HG02840 (cell line): ENCODE measurements at regions not wholly inside any gene's neighbourhood (a gene's known extent, or its start where the extent isn't known, plus 50 kb on each side); places are given as distances from the start of the nearest gene placed in this dataset.
"Not testable (repeated sequence)": the region's sequence is repeated elsewhere in the genome, so short reads cannot be mapped to it uniquely, and the experiment has no call there.

Source experiments
- ATAC-seq: cut with Tn5 transposase; IDR thresholded peaks from one replicate; pipeline ENCODE4 v1.9.1; 2021; ENCODE audit warnings: mild to moderate bottlenecking, moderate library complexity, moderate number of reproducible peaks; ENCODE audit not compliant: unreplicated experiment, low FRiP score

DNA sequence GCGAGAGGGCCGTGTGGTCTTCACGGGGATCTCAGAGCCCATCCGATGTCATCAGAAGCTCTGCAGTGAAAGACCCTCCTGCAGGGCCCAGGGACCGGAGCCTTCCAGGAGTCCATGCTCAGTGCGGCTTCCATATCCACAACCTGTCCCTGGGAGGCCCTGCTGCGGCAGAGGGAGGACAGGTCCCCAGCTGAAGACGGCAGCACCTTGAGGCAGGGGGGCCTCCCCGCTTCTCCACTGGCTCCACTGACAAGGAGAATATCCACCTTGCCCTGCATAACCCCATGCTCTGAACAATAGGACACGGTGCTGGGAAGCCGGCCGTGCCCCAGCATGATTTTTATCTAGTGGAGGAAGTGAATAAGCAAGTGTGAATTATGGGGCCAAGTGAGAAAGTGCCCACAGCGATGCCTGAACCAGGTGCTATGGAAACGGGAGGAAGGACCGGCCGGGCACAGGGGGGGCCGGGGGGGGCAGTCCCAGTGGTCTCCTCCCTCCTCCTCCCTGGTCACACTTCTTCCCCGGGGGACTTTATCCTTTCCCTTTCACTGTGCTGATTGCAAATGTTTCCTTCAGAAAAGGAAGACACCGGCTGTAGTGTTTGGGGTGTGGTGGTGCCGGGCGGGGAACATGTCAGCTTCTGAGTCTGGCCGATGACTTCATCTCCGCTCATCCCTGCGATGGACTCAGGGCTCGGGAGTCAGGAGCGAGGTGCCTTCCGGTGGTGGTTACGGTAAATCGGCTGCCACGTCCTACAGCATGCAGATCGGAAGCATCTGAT is 225.1 kb downstream of the ERMARD start:
- ATAC-seq = no peak

DNA sequence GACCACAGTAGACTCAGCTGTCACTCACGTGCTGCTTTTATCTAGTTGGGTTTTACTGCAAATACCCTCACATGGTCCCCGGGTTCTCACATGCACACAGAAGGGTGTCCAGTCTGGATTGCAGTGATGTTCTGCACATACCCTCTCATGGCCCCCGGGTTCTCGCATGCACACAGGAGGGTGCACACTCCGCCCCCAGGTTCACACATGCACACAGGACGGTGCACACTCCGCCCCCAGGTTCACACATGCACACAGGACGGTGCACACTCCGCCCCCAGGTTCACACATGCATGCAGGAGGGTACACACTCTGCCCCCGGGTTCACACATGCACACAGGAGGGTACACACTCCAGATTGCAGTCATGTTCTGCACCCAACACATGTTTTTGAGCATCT is 224.3 kb downstream of the ERMARD start:
- ATAC-seq = no peak

- ATAC-seq = no peak
These were observed 223.9 kb downstream of the ERMARD start for GRCh38 chr6:169975286-169975685.

DNA sequence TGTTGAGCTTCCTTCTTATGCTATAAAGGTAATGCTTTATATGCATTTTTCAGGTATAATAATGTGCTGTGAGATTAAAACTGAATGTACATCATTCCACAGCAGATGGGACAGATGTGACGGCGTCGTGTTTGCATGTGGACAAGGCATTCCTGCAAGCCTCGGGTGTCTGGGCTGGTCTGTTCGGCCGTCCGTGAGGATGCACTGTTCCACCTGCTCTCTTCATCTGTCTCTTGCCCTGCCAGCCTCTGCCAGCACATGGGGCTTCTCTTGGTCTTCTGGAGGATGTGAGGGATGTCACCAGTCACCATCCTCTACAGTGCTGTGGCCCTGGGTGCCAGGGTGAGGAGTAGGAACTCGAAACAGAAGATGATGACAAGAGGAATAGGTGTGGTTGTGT is 223.2 kb downstream of the ERMARD start:
- no peak for ATAC-seq

DNA sequence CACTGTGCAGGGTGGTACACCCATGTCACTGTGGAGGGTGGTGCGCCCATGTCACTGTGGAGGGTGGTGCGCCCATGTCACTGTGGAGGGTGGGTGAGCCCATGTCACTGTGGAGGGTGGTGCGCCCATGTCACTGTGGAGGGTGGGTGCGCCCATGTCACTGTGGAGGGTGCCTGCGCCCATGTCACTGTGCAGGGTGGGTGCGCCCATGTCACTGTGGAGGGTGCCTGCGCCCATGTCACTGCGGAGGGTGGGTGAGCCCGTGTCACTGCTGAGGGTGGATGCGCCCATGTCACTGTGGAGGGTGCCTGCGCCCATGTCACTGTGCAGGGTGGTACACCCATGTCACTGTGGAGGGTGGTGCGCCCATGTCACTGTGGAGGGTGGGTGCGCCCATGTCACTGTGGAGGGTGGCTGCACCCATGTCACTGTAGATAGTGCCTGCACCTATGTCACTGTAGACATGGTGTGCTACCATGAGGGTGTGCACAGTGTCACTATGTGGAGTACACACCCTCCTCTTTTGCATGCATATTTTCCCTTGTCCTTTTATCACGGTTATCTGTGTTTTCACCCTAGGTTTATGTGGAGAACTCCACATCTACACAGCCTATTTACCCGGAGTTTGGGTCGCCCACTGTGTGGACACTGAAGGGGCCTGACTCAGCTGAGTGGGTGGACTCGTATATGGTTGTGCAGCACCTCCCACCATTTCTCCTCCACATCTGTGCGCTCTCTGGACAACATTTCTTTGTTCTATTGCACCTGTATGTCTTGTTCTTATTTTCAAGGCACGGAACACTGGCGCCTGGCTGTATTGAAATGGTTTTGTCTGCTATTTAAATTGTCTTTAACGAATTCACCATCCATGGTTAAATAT is 222.4 kb downstream of the ERMARD start:
- ATAC-seq = not testable (repeated sequence)

DNA sequence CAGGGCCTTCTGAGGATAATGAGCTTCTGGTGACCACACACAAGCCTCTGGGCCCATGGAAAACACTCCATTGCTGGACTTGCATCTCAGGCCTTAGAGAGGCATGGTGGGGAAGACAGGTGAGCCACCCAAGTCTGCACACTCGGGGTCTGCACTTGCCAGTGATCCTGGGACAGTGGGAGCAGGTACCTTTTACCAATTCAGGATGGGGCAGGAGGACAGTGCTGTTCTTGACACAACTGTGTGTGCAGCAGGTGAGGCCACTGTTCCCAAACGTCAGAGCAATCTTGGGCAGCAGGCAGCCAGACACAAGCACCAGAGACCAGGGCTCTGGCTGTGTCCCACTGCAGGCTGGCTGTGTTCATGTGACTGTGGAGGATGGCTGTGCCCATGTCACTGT is 221.3 kb downstream of the ERMARD start:
- ATAC-seq = no peak

DNA sequence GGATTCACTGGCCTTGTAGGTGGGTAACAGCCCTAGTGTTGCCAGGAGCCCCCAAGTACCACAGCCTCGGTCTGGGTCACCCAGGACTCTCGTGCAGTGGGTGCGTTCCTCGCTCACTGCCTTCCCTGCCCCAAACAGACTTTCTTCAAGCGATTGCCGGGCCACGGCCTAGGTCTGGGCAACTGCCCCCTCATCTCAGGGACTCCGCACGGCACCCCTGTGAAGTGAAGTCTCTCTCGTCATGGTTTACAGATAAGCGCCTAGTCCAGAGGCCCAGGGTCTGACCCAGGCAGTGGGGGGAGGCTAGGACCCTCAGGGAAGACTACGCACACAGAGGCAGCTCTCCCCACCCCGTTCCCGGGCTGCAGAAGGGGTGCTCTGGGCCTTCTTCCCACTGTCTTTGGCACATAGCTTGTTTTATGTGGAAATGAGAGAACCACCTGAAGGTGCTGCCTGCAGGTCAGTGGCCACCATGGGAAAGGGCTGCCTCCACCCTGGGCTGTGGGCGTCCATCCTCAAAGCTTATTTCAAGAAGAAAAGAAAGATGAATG is 220.8 kb downstream of the ERMARD start:
- ATAC-seq = no peak

GRCh38 chr6:169971081-169971861 is 219.8 kb downstream of the ERMARD start:
- no peak for ATAC-seq

GRCh38 chr6:169970306-169970988 is 219.0 kb downstream of the ERMARD start:
- no peak for ATAC-seq

DNA sequence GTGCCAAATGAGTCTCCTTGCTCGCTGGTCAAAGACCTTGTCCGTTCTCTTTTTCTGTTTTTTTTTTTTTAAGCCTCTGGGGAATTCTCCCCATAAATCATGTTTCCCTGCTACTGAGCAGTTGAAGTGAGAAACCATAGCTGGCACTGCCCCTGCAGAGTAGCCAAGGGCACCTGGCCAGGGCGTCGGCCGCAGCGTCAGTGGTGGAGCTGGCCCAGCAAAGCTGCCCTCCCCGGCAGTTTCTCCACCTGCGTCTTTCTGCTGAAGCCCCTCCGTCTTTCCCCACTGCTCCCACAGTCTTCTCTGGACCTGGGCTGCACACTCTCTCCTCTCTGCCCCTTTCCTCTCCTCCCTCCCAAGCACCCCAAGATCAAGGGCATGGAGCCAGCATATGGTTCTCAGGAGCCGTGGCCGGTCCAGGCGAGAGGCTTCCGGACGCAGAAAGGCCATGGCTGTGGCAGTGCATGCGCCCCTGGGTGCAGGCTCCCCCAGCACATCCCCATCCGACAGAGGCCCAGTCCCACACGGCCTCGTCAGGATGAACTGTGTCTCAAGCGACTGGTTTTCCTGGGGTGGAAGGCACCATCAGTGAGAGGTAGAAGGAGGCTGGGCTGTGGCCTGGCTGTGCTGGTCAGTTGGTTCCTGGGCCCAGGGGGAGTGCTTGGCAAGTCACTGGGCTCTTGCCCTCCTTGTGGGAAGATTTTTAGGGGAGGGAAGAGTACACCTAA is 218.1 kb downstream of the ERMARD start:
- no peak for ATAC-seq

DNA sequence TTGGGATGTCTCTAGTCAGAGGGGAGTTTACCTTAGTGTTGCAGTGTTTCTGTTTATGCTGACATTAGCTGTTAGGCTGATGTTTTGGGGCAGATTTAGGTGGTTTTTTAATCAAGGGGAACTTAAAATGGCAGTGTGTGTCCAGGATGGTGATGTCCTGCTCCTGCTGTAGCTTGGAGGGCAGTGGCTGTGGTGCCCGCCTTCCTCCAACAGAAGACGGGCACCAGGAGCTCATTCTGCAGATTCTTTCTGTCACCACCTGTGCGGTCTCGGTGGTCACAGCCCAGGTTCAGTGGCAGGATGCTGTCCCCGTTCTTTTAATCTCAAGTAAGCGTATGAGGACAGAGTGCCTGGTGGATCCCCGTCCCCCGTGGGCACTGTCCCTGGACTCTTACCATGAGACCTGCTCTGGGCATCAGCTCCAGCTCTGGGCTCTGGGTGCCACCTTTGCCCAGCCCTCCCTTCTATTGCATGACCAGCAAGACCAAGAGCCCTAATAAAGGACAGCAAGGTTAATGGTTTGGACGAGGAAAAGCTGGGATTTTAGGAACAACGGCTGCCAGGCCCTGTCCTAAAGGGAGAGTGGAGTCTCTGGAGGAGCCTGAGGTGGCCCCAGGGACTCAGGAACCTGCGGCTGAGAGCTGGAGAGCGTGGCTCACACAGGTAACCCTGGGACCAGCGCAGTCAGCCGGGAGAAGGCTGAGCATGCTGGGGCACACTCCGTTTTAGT is 217.3 kb downstream of the ERMARD start:
- no peak for ATAC-seq

DNA sequence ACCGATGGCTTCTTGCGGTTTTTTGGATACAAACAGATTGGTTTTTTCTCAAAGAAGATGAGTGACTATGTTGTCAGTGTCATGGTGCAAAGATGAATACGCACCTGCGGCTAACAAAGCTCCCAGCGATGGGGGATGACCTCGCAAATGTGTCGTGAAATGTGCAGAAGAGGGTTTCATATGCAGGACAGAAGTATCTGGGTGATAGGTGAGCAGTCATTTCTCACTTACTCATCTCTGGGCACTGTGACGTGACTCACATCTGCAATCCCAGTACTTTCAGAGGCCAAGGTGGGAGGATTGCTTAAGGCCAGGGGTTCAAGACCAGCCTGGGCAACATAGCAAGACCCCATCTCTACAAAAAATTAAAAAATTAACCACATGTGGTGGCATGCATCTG is 216.3 kb downstream of the ERMARD start:
- no peak for ATAC-seq

- ATAC-seq = no peak
These were observed 215.1 kb downstream of the ERMARD start for GRCh38 chr6:169966312-169967181.

DNA sequence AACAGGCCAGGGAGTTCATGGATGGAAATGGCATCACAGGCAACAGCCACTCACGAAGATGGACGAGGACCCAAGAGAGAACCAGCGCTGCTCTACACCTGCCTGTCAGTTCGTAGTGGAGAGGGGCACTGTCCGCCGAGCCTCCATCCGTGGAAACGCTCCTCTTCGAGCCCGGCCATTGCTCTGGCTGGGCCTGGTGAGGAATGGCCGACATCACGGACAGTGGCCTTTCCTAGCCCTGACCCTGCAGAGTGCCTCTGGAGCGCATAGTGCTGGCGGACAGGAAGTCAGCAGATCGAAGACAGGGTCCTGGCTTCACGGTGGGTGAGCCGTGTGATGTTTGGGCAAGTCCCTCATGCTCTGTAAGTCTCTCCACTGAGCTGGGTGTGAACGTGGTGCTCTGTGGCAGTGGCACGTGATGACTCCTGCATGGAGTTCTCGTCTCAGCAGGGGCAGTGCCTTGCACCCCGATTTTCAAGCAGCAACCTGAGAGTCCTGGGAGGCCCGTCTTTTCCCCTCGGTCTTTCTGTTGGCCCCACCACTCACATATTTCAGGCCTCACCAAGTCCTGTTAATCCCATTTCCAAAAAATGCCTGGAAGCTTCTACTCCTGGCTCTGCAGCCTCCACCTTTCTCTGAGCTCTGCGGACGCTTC is 214.4 kb downstream of the ERMARD start:
- no peak for ATAC-seq

GRCh38 chr6:169965239-169965638 is 213.8 kb downstream of the ERMARD start:
- ATAC-seq = no peak

DNA sequence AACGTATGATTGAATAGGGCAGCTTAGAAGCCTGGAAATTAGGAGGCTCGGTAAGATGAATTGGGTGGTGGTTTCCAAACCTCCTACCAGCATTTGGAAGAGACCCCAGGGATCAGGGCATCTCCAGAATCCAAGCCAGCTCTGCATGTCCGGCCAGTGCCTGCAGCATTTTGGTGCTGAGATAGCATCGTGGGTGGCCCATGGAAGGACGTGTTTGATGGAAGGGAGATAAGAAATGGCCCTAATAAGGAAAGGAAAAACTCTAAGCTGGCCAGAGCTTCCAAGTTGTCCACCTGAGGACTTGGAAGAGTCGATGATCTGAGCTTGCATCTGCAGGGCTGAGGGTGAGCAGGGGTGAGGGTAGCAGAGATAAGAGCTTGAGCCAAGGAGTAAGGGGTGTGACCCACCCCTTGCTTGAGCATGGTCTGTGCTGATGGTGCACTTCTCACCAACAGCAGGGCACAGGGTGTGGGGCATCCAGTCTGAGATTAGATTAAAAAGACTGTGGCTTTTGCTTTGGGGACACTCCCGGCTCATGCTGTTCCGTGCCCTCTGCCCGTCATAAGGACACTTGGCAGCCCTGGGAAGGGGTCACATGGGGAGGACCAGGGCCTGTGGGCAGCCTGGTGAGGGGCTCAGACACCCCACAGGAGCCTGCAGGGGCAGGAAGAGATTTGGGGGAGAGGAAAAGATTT is 213.2 kb downstream of the ERMARD start:
- ATAC-seq = no peak
